Uterus (tissue), 3 donors: ENCODE measurements at regions not wholly inside any gene's neighbourhood (a gene's known extent, or its start where the extent isn't known, plus 50 kb on each side); places are given as distances from the start of the nearest gene placed in this dataset.

Experiments
- DNase-seq, 2 donors: peaks; one replicate each; pipeline ENCODE4 v3.0.0-alpha.2; 2019 to 2020
- H3K27ac ChIP-seq, 2 donors: fragments of 200-600 bp; sonication (generic); 1 replicate in 1 of 2; 2 replicates in 1 of 2; pipeline ENCODE4 v1.5.1; 2016 to 2018
- H3K27me3 ChIP-seq, 2 donors: fragments of 200-600 bp; sonication (generic); one replicate each; pipeline ENCODE4 v1.5.1; 2018 to 2019; ENCODE audit warnings: control low read depth in 1 of 2
- H3K36me3 ChIP-seq, 2 donors: fragments of 200-600 bp; sonication (generic); one replicate each; pipeline ENCODE4 v1.5.1; 2019; ENCODE audit warnings: control low read depth in 1 of 2
- H3K4me1 ChIP-seq, 2 donors: fragments of 200-600 bp; sonication (generic); one replicate each; pipeline ENCODE4 v1.5.1; 2018 to 2019; ENCODE audit warnings: control low read depth in 1 of 2
- H3K4me3 ChIP-seq, 2 donors: fragments of 200-600 bp; sonication (generic); 1 replicate in 1 of 2; 2 replicates in 1 of 2; pipeline ENCODE4 v1.5.1; 2018 to 2019; ENCODE audit warnings: mild to moderate bottlenecking in 1 of 2
- H3K9me3 ChIP-seq, 2 donors: fragments of 200-600 bp; sonication (generic); one replicate each; pipeline ENCODE4 v1.5.1; 2019; ENCODE audit warnings: control low read depth in 1 of 2
- CTCF ChIP-seq, 4 experiments: fragments of 200-600 bp in 2 of 4; fragments of 450-650 bp in 2 of 4; sonication (generic) in 2 of 4; IDR thresholded peaks; one replicate each; pipeline ENCODE4 v1.5.1; 2016 to 2019; ENCODE audit warnings: antibody characterized with exemption in 4 of 4, mild to moderate bottlenecking in 2 of 4, moderate library complexity in 1 of 4
- POLR2A ChIP-seq, 2 donors: fragments of 450-650 bp; IDR thresholded peaks; one replicate each; pipeline ENCODE4 v1.6.1; 2016; ENCODE audit warnings: antibody characterized with exemption in 2 of 2, mild to moderate bottlenecking in 1 of 2, moderate library complexity in 1 of 2
- intact Hi-C: fragments of 100-400 bp; cut with DNase I; formaldehyde crosslinking; loops from one replicate; pipeline ENCODE4 v1.15.1; 2023; ENCODE audit warnings: low total_unique reads
- donor health status: DM: yes; HTN: yes; CAD: no.

GRCh38 chr1:38300616-38301015, 254.0 kb upstream of the POU3F1 start:
- Histone ChIP-seq H3K36me3 (no peaks in the 10 kb centered on the region), H3K4me3 (no peak overlapping the region), H3K27ac (no peak overlapping the region), H3K27me3 (no peaks in the 10 kb centered on the region), H3K9me3 (no peaks in the 10 kb centered on the region), H3K4me1 (no peaks in the 10 kb centered on the region)
- no peak for DNase-seq
- intact Hi-C loops: no loop called here
- TF ChIP-seq CTCF (IDR thresholded peaks at IDR 0.05): no peak
- no peak for TF ChIP-seq POLR2A (IDR thresholded peaks at IDR 0.05)

- H3K27ac ChIP-seq: no peak overlapping the region
- no peaks in the 10 kb centered on the region for H3K9me3 ChIP-seq
- TF ChIP-seq CTCF (IDR thresholded peaks at IDR 0.05) (no peak), POLR2A (IDR thresholded peaks at IDR 0.05) (no peak)
- H3K4me1 ChIP-seq: no peaks in the 10 kb centered on the region
- intact Hi-C loops: no loop called here
- H3K36me3 ChIP-seq: no peaks in the 10 kb centered on the region
- no peaks in the 10 kb centered on the region for H3K27me3 ChIP-seq
- DNase-seq: no peak
- no peak overlapping the region for H3K4me3 ChIP-seq
Measured at GRCh38 chr1:38297842-38298241, 251.2 kb upstream of the POU3F1 start.

GRCh38 chr1:38297246-38297645, 250.7 kb upstream of the POU3F1 start:
- H3K36me3 ChIP-seq: no peaks in the 10 kb centered on the region
- no peaks in the 10 kb centered on the region for H3K27me3 ChIP-seq
- intact Hi-C loops: no loop called here
- no peaks in the 10 kb centered on the region for H3K4me1 ChIP-seq
- no peaks in the 10 kb centered on the region for H3K9me3 ChIP-seq
- H3K27ac ChIP-seq: no peak overlapping the region
- H3K4me3 ChIP-seq: no peak overlapping the region
- TF ChIP-seq POLR2A (IDR thresholded peaks at IDR 0.05): no peak
- TF ChIP-seq CTCF (IDR thresholded peaks at IDR 0.05): no peak
- DNase-seq: no peak

GRCh38 chr1:38296047-38296446, 249.5 kb upstream of the POU3F1 start:
- H3K9me3 ChIP-seq: no peaks in the 10 kb centered on the region
- H3K27ac ChIP-seq: no peak overlapping the region
- H3K4me1 ChIP-seq: no peaks in the 10 kb centered on the region
- H3K4me3 ChIP-seq: no peak overlapping the region
- TF ChIP-seq POLR2A (IDR thresholded peaks at IDR 0.05) (no peak), CTCF (IDR thresholded peaks at IDR 0.05) (no peak)
- no peak for DNase-seq
- no peaks in the 10 kb centered on the region for H3K27me3 ChIP-seq
- intact Hi-C loops: no loop called here
- H3K36me3 ChIP-seq: no peaks in the 10 kb centered on the region

- no peaks in the 10 kb centered on the region for H3K36me3 ChIP-seq
- no peak for DNase-seq
- intact Hi-C loops: no loop called here
- H3K4me1 ChIP-seq: no peaks in the 10 kb centered on the region
- no peak for TF ChIP-seq POLR2A (IDR thresholded peaks at IDR 0.05)
- TF ChIP-seq CTCF (IDR thresholded peaks at IDR 0.05): no peak
- no peak overlapping the region for H3K27ac ChIP-seq
- H3K9me3 ChIP-seq: no peaks in the 10 kb centered on the region
- H3K4me3 ChIP-seq: no peak overlapping the region
- H3K27me3 ChIP-seq: no peaks in the 10 kb centered on the region
Measured at GRCh38 chr1:38293567-38293966, 247.0 kb upstream of the POU3F1 start.
